CD8-positive, alpha-beta memory T cell (primary cell): ENCODE measurements at regions not wholly inside any gene's neighbourhood (a gene's known extent, or its start where the extent isn't known, plus 50 kb on each side); places are given as distances from the start of the nearest gene placed in this dataset.

Source experiments
- CTCF ChIA-PET: fragments of 350-600 bp; sonication (Branson Sonifier 250); formaldehyde crosslinking; loops from one replicate; lab custom pipeline; 2021; ENCODE audit warnings: antibody characterized with exemption; lab: Charles Lee
- POLR2A ChIA-PET: fragments of 350-600 bp; sonication (Branson Sonifier 250); formaldehyde crosslinking; loops from one replicate; lab custom pipeline; 2021; ENCODE audit warnings: antibody characterized with exemption; lab: Charles Lee
- DNase-seq, 5 donors: peaks; one replicate each; pipeline versions ENCODE4 v3.0.0 to v3.0.0-alpha.2; 2020 to 2022; ENCODE audit warnings: mixed read lengths in 1 of 5
- H3K27ac ChIP-seq: one replicate; pipeline ENCODE4 v1.7.0; 2013; ENCODE audit warnings: low read depth, mild to moderate bottlenecking, low read length, moderate library complexity
- H3K27me3 ChIP-seq: 2 replicates; pipeline ENCODE4 v1.7.0; 2013; ENCODE audit warnings: low read length, mild to moderate bottlenecking; ENCODE audit not compliant: insufficient read depth, poor library complexity, severe bottlenecking
- H3K36me3 ChIP-seq: 2 replicates; pipeline ENCODE4 v1.7.0; 2013; ENCODE audit warnings: mild to moderate bottlenecking, low read length, moderate library complexity; ENCODE audit not compliant: insufficient read depth
- H3K4me1 ChIP-seq: 2 replicates; pipeline ENCODE4 v1.7.0; 2013; ENCODE audit warnings: mild to moderate bottlenecking, low read length, moderate library complexity; ENCODE audit not compliant: insufficient read depth
- H3K4me3 ChIP-seq: 2 replicates; pipeline ENCODE4 v1.7.0; 2013; ENCODE audit warnings: mild to moderate bottlenecking, low read length
- H3K9me3 ChIP-seq: 2 replicates; pipeline ENCODE4 v1.7.0; 2013; ENCODE audit warnings: mild to moderate bottlenecking, low read length
- H3K27ac Mint-ChIP-seq, 8 donors: one replicate each; pipeline ENCODE4 v1.8.0; 2020 to 2021; ENCODE audit warnings: mixed read lengths in 8 of 8, mild to moderate bottlenecking in 6 of 8, inconsistent platforms in 3 of 8, moderate library complexity in 3 of 8
- H3K27me3 Mint-ChIP-seq, 2 donors: one replicate each; pipeline ENCODE4 v1.8.0; 2020 to 2021; ENCODE audit warnings: mixed read lengths in 2 of 2, mild to moderate bottlenecking in 1 of 2, moderate library complexity in 1 of 2
- H3K36me3 Mint-ChIP-seq, 3 donors: one replicate each; pipeline ENCODE4 v1.8.0; 2020 to 2021; ENCODE audit warnings: mixed read lengths in 3 of 3, inconsistent platforms in 1 of 3, mild to moderate bottlenecking in 1 of 3
- H3K4me1 Mint-ChIP-seq, 3 donors: one replicate each; pipeline ENCODE4 v1.8.0; 2020 to 2021; ENCODE audit warnings: mixed read lengths in 3 of 3, inconsistent platforms in 1 of 3, mild to moderate bottlenecking in 1 of 3
- H3K4me3 Mint-ChIP-seq, 7 donors: one replicate each; pipeline ENCODE4 v1.8.0; 2020 to 2021; ENCODE audit warnings: mixed read lengths in 7 of 7, mild to moderate bottlenecking in 6 of 7, moderate library complexity in 4 of 7, inconsistent platforms in 2 of 7
- H3K9me3 Mint-ChIP-seq, 5 donors: one replicate each; pipeline ENCODE4 v1.8.0; 2020 to 2022; ENCODE audit warnings: mixed read lengths in 5 of 5, mild to moderate bottlenecking in 3 of 5, moderate library complexity in 2 of 5, inconsistent platforms in 1 of 5

- H3K9me3 Mint-ChIP-seq = peaks cover 0 to 3% (median 0%) of the 10 kb centered on the region in 5 donors
- CTCF ChIA-PET = no interaction called here
- H3K4me3 Mint-ChIP-seq = no peak overlapping the region
- no peak for DNase-seq
- no peaks in the 10 kb centered on the region for H3K27me3 Mint-ChIP-seq
- Histone ChIP-seq H3K9me3 (no peaks in the 10 kb centered on the region), H3K36me3 (no peaks in the 10 kb centered on the region), H3K27ac (no peak overlapping the region), H3K4me3 (no peak overlapping the region), H3K27me3 (no peaks in the 10 kb centered on the region), H3K4me1 (no peaks in the 10 kb centered on the region)
- no peak overlapping the region for H3K27ac Mint-ChIP-seq
- no peaks in the 10 kb centered on the region for H3K4me1 Mint-ChIP-seq
- POLR2A ChIA-PET = no interaction called here
- no peaks in the 10 kb centered on the region for H3K36me3 Mint-ChIP-seq
Measured at GRCh38 chr2:149739883-149740265, 152.3 kb upstream of the MMADHC start.

- no peaks in the 10 kb centered on the region for H3K4me1 Mint-ChIP-seq
- Histone ChIP-seq H3K27ac (no peak overlapping the region), H3K9me3 (no peaks in the 10 kb centered on the region), H3K36me3 (no peaks in the 10 kb centered on the region), H3K27me3 (no peaks in the 10 kb centered on the region), H3K4me1 (no peaks in the 10 kb centered on the region), H3K4me3 (no peak overlapping the region)
- DNase-seq = no peak
- H3K36me3 Mint-ChIP-seq = no peaks in the 10 kb centered on the region
- POLR2A ChIA-PET = no interaction called here
- H3K4me3 Mint-ChIP-seq = no peak overlapping the region
- H3K27me3 Mint-ChIP-seq = no peaks in the 10 kb centered on the region
- CTCF ChIA-PET = no interaction called here
- H3K9me3 Mint-ChIP-seq = peaks cover 0 to 3% (median 0%) of the 10 kb centered on the region in 5 donors
- no peak overlapping the region for H3K27ac Mint-ChIP-seq
Measured at GRCh38 chr2:149739171-149739882, 151.8 kb upstream of the MMADHC start.

- no peak overlapping the region for H3K4me3 Mint-ChIP-seq
- H3K9me3 ChIP-seq = no peaks in the 10 kb centered on the region
- H3K9me3 Mint-ChIP-seq = peaks cover 0 to 3% (median 0%) of the 10 kb centered on the region in 5 donors
- no peak overlapping the region for H3K27ac Mint-ChIP-seq
- no peak for DNase-seq
- no peaks in the 10 kb centered on the region for H3K27me3 Mint-ChIP-seq
- no peak overlapping the region for H3K27ac ChIP-seq
- H3K4me1 ChIP-seq = no peaks in the 10 kb centered on the region
- no peaks in the 10 kb centered on the region for H3K27me3 ChIP-seq
- POLR2A ChIA-PET = no interaction called here
- no peaks in the 10 kb centered on the region for H3K4me1 Mint-ChIP-seq
- no peak overlapping the region for H3K4me3 ChIP-seq
- no peaks in the 10 kb centered on the region for H3K36me3 Mint-ChIP-seq
- CTCF ChIA-PET = no interaction called here
- H3K36me3 ChIP-seq = no peaks in the 10 kb centered on the region
Measured at GRCh38 chr2:149738767-149739166, 151.2 kb upstream of the MMADHC start.

GRCh38 chr2:149737896-149738295, 150.3 kb upstream of the MMADHC start:
- Mint-ChIP-seq H3K27ac (no peak overlapping the region), H3K4me1 (no peaks in the 10 kb centered on the region), H3K9me3 (peaks cover 0 to 3% (median 0%) of the 10 kb centered on the region in 5 donors), H3K4me3 (no peak overlapping the region), H3K27me3 (no peaks in the 10 kb centered on the region), H3K36me3 (no peaks in the 10 kb centered on the region)
- Histone ChIP-seq H3K4me1 (no peaks in the 10 kb centered on the region), H3K4me3 (no peak overlapping the region), H3K36me3 (no peaks in the 10 kb centered on the region), H3K9me3 (no peaks in the 10 kb centered on the region), H3K27ac (no peak overlapping the region), H3K27me3 (no peaks in the 10 kb centered on the region)
- DNase-seq = no peak
- ChIA-PET CTCF (no interaction called here), POLR2A (no interaction called here)

- H3K4me1 Mint-ChIP-seq = no peaks in the 10 kb centered on the region
- H3K27me3 ChIP-seq = no peaks in the 10 kb centered on the region
- H3K36me3 ChIP-seq = no peaks in the 10 kb centered on the region
- H3K4me1 ChIP-seq = no peaks in the 10 kb centered on the region
- no peak overlapping the region for H3K27ac ChIP-seq
- POLR2A ChIA-PET = no interaction called here
- CTCF ChIA-PET = no interaction called here
- peaks cover 0 to 3% (median 0%) of the 10 kb centered on the region in 5 donors for H3K9me3 Mint-ChIP-seq
- no peaks in the 10 kb centered on the region for H3K27me3 Mint-ChIP-seq
- H3K4me3 Mint-ChIP-seq = no peak overlapping the region
- H3K36me3 Mint-ChIP-seq = no peaks in the 10 kb centered on the region
- H3K9me3 ChIP-seq = no peaks in the 10 kb centered on the region
- no peak for DNase-seq
- no peak overlapping the region for H3K4me3 ChIP-seq
- no peak overlapping the region for H3K27ac Mint-ChIP-seq
Measured at GRCh38 chr2:149735237-149735958, 147.8 kb upstream of the MMADHC start.

GRCh38 chr2:149733936-149734685, 146.5 kb upstream of the MMADHC start:
- no peaks in the 10 kb centered on the region for H3K27me3 Mint-ChIP-seq
- Histone ChIP-seq H3K27ac (no peak overlapping the region), H3K9me3 (no peaks in the 10 kb centered on the region), H3K4me1 (no peaks in the 10 kb centered on the region), H3K4me3 (no peak overlapping the region), H3K36me3 (no peaks in the 10 kb centered on the region), H3K27me3 (no peaks in the 10 kb centered on the region)
- ChIA-PET CTCF (interaction anchor here (1.3 kb wide), 1 partner anchor 13 kb away, joined by 3 read pairs; no protein-coding TSS in a partner anchor), POLR2A (no interaction called here)
- no peaks in the 10 kb centered on the region for H3K36me3 Mint-ChIP-seq
- no peak overlapping the region for H3K27ac Mint-ChIP-seq
- no peak overlapping the region for H3K4me3 Mint-ChIP-seq
- H3K4me1 Mint-ChIP-seq = no peaks in the 10 kb centered on the region
- no peak for DNase-seq
- peaks cover 0 to 3% (median 0%) of the 10 kb centered on the region in 5 donors for H3K9me3 Mint-ChIP-seq

GRCh38 chr2:149732730-149733290, 145.2 kb upstream of the MMADHC start:
- no peaks in the 10 kb centered on the region for H3K27me3 ChIP-seq
- no peak for DNase-seq
- no peaks in the 10 kb centered on the region for H3K36me3 ChIP-seq
- Mint-ChIP-seq H3K27me3 (no peaks in the 10 kb centered on the region), H3K4me3 (no peak overlapping the region), H3K9me3 (peaks cover 0 to 3% (median 0%) of the 10 kb centered on the region in 5 donors), H3K4me1 (no peaks in the 10 kb centered on the region), H3K36me3 (no peaks in the 10 kb centered on the region), H3K27ac (no peak overlapping the region)
- no peak overlapping the region for H3K27ac ChIP-seq
- H3K9me3 ChIP-seq = no peaks in the 10 kb centered on the region
- H3K4me3 ChIP-seq = no peak overlapping the region
- POLR2A ChIA-PET = no interaction called here
- CTCF ChIA-PET = interaction anchor here (1.3 kb wide), 1 partner anchor 11 kb away, joined by 3 read pairs; no protein-coding TSS in a partner anchor
- no peaks in the 10 kb centered on the region for H3K4me1 ChIP-seq
